Activated T-cell treated with anti-CD3 and anti-CD28 coated beads for 48 hours (primary cell): ENCODE measurements at regions not wholly inside any gene's neighbourhood (a gene's known extent, or its start where the extent isn't known, plus 50 kb on each side); places are given as distances from the start of the nearest gene placed in this dataset.

ENCODE experiments used
- DNase-seq: peaks from one replicate; pipeline ENCODE4 v3.0.0-alpha.2; 2020; ENCODE audit warnings: low read depth

- DNase-seq, result no peak
Observed at GRCh38 chr16:80356365-80356764, 184.4 kb upstream of the DYNLRB2 start.

- no peak for DNase-seq
Observed at GRCh38 chr16:80355335-80355734, 185.5 kb upstream of the DYNLRB2 start.

DNA sequence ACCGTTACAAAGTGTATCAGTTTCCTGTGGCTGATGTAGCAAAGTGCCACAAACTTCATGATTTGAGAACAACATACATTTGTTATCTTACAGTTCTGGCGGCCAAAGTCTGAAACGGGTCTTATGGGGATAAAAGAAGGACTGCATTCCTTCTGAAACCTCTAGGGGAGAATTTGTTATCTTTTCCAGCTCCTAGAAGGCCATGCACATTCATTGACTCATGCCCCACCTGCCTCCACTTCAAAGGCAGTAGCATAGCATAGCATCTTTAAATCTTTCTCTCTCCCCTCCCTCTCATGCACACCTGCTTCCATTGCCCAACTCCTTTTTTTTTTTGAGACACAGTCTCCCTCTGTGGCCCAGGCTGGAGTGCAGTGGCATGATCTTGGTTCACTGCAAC lies 190.7 kb upstream of the DYNLRB2 start:
- DNase-seq, result no peak

GRCh38 chr16:80347900-80348299 lies 192.9 kb upstream of the DYNLRB2 start:
- no peak for DNase-seq

- DNase-seq, result no peak
Observed at GRCh38 chr16:80347002-80347401, 193.8 kb upstream of the DYNLRB2 start.

DNA sequence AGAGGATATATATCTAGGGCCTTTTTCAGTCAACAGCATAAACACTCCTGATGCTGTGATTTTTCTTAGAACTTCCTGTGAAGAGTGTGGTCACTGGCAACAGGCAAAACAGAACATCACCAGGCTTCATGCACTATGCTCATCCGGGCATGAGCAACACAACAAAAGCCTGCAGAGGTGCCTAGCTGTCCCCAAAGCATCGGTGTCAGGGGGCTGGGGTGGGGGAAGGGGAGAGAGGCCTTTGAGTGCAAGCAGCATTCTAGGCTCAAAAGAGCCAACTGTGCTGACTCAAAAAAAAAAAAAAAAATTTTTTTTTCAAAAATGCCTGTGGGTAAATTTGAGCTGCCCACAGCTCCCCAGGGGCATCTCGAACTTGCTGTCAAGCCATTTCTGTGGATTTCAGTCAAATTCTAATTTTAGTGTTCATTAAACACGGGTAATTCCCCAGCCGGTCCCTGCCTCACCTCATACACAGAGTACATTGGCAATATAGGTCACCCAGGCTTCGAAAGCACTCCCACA lies 194.6 kb upstream of the DYNLRB2 start:
- no peak for DNase-seq

DNA sequence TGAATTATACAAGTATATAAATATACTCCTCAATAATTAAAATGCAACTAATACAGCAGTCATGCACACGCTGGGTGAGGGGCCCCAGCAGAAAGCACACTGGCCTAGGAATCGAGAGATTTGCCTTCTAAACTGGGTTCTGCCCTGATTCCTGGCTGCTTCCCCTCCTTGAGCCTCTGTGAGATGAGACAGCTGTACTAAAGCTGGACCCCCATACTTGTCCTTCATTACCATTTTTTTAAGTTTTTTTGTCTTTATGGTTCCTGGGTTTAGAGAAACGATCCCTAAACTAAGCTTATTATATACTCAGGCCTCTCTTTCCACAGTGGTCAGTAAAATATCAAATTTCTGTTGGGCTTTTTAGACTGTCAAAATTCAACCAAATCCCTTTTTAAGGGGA lies 195.1 kb upstream of the DYNLRB2 start:
- DNase-seq, result no peak

GRCh38 chr16:80344570-80344969 lies 196.2 kb upstream of the DYNLRB2 start:
- no peak for DNase-seq

GRCh38 chr16:80341263-80341662 lies 199.5 kb upstream of the DYNLRB2 start:
- DNase-seq, result no peak

DNA sequence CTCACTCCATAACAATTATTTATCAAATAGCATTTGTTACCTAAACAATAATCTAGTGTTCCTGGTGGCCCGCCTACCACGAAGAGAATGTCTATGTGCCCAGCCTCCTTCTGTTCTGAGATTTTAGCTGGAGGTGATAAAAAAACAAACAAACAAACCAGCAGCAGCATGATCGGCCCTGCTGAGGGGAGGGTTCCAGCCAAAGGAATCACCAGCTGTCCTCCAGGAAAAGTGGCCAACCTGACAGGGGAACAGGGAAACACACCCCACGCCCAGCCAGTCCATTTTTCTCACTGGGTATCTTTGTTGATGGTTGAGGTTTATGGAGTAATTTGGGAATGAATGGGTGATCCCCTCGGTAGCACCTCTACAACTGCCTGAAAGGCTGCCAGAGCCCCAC lies 203.0 kb upstream of the DYNLRB2 start:
- no peak for DNase-seq

DNA sequence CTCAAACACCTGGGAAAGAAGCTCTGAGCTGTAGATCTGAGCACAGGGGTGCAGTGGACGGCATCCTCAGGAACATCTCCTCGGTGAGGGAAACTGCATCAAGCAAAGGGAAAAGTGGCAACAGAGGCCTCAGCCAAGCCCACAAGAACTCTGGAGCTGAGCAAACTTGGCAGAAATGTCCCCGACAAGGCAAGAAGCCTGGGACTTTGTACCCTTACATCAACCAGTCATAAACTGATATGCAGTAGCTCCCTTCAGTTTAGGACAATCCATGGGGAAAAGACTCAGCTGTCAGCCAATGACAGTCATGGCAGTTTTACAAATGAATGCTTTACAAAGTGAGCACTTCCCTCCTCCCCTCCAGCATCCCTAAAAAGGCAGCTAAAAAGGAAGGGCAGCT lies 210.0 kb upstream of the DYNLRB2 start:
- no peak for DNase-seq

GRCh38 chr16:80330150-80330549 lies 210.6 kb upstream of the DYNLRB2 start:
- DNase-seq, result no peak

DNA sequence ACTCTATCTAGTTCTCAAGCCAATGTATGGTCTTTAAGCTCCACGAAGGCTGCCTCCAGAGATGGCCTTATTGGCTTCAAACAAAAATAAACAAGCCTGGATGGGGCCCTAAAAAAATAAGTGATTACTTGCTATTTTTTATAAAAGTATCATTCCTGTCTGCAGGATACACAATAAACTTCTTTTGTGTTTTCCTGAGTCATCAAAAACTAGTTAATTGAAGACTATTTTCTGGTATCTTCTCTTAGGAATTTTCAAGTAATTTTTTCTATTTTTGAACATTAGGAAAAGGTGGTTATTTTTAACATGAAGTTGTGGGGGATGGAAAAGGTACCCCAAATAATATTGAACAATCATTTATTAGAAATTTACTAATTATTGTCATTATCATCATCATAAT lies 213.1 kb upstream of the DYNLRB2 start:
- DNase-seq, result no peak

GRCh38 chr16:80324371-80324770 lies 216.4 kb upstream of the DYNLRB2 start:
- no peak for DNase-seq

DNA sequence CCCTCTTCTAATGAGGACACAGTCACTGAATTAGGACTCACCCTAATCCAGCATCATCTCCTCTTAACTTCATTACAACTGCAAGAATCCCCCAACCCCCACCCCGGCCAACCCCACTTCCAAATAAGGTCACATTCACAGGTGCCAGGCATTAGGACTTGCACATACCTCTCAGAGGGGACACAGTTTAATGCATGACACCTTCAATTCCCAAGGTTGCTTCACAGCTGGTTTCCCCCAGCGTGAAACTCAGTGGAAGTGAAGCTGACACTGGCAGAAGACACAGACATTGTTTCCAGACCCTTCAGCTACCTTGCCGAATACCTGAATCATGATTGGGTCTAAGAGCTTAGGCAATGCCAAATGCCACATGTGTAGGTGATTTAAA lies 217.0 kb upstream of the DYNLRB2 start:
- DNase-seq, result no peak

DNA sequence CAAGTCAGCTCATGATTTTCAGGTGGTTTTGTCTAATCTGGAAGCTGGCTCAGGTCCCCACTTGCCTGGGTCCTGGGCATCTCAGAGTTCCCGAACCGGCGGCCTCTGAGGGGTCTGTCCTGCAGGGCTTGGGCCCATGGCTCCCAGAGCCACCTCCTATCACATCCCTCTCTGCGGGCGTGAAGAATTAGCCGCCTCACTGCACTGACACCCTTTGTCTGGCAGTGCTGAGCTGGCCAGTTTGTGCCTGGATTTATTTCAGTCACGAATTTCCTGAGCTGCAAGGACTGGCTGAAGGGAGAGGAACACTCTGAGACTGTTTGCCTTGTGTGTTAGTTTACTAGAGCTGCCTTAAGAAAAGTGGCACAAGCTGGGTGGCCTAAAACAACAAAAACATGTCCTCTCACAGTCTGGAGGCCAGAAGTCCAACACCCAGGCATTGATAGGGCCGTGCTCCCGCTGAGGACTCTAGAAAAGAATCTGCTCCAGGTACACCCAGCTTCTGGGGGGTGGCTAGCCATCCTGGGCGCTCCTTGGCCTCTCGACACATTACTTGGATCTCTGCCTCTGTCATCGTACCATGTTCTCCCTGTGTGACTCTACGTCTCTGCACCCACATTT lies 217.5 kb upstream of the DYNLRB2 start:
- DNase-seq, result no peak

DNA sequence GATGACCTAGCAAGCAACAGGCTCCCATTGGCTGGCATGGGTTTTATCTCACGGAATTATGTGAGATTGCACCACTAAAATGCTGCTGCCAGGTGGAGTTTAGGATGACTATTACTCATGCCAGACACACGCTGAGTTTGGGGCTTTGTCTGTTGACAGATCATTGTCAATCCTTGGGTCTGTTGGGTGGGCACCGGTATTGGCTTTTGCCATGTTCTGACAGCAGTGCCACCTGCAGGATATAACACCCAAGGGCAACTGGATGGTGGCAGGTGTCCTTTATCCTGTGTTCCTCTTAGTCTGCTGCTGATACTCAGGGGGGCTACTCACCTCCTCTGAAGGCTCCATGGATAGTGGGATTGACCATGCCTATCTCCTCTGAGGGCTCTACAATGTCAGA lies 221.6 kb upstream of the DYNLRB2 start:
- no peak for DNase-seq

DNA sequence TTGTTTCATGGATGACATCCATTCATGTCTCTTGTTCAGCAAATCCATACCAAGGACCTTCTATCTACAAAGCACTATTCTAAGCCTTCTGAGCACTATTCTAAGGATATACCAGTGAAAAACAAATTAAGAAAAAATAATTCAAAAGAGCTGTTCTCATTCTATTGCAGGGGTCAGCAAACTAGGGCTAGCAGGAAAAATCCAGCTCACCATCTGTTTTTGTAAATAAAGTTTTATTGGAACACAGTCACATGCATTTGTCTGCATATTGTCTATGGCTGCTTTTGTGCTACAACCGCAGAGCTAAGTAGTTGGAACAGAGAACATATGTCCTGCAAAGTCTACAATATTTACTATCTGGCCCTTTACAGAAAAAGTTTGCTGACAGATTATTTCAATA lies 222.7 kb upstream of the DYNLRB2 start:
- no peak for DNase-seq

- DNase-seq, result no peak
Observed at GRCh38 chr16:80317599-80318037, 223.2 kb upstream of the DYNLRB2 start.

- DNase-seq, result no peak
Observed at GRCh38 chr16:80317116-80317515, 223.7 kb upstream of the DYNLRB2 start.

DNA sequence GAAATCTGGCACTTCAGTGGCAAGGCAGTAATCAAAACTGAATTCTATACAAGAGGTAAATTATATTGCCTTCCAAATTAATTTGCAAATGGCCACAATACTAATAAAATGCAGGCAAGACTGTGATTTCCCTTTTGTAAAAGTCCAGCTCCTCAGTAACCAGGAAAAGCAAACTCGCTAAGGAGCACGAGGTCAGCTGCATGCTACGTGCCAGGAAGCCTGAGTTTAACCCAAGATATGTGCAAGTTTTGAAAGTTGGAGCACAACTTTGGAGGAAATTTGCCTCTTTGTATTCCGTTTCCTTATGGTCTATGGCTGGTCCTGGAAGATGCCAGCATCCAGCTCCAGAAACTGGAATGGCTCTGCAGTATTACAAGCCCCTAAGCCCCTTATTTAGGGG lies 226.8 kb upstream of the DYNLRB2 start:
- no peak for DNase-seq

GRCh38 chr16:80309178-80309577 lies 231.6 kb upstream of the DYNLRB2 start:
- no peak for DNase-seq

DNA sequence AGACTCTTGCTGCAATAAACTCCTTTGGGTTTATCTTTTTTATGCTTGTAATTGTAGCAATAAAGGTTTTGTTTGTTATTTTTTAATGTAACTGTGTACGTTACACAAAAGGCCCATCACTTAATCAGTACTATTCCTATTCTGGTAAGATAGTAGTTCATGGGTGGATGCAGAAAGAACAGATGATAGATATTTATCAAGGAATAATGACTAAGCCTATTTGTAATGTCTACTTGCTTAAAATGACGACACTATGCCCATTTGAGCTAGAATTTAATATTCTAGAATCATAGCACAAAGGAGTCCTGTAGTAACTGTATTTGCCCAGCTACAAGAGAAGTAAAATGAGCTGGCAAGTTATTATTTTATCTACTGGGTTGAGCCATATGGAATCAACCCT lies 235.4 kb upstream of the DYNLRB2 start:
- DNase-seq, result no peak

DNA sequence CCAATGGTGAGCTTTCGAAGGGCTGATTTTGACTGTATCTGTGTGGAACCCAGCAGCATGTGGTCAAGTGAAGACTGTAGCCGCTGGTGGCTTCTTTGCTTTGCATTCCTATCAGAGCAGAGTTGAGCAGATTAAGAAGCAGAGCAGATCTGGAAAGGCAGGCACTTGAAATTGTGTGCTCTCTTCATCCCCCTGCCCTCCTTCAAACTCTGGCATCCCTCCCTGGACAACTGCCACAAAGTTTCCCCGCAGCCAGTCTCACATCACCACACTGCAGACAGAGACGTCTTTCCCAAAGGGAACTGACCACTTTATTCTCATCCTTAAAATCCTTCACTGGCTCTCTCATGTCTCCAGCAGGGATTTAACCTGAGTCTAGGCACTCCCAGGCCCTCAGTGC lies 237.1 kb upstream of the DYNLRB2 start:
- no peak for DNase-seq

- no peak for DNase-seq
Observed at GRCh38 chr16:80300876-80301275, 239.9 kb upstream of the DYNLRB2 start.
